ACC112 (cell line): ENCODE measurements at regions not wholly inside any gene's neighbourhood (a gene's known extent, or its start where the extent isn't known, plus 50 kb on each side); places are given as distances from the start of the nearest gene placed in this dataset.

Experiments
- H2AFZ ChIP-seq: fragments of 200-600 bp; sonication (generic); one replicate; pipeline ENCODE4 v1.6.0; 2017; ENCODE audit warnings: antibody characterized with exemption, low read length; ENCODE audit not compliant: unreplicated experiment
- H3K27ac ChIP-seq: fragments of 200-600 bp; sonication (generic); 2 replicates; pipeline ENCODE4 v1.5.1; 2014; ENCODE audit warnings: low read depth, mild to moderate bottlenecking, antibody characterized with exemption, low read length, moderate library complexity
- H3K27me3 ChIP-seq: fragments of 200-600 bp; sonication (generic); 2 replicates; pipeline ENCODE4 v1.6.1; 2014; ENCODE audit warnings: mild to moderate bottlenecking, antibody characterized with exemption, low read length, moderate library complexity, mixed read lengths; ENCODE audit not compliant: insufficient read depth
- H3K36me3 ChIP-seq: fragments of 200-600 bp; sonication (generic); 2 replicates; pipeline ENCODE4 v1.6.1; 2016; ENCODE audit warnings: mild to moderate bottlenecking, antibody characterized with exemption, low read length, moderate library complexity, mixed read lengths; ENCODE audit not compliant: insufficient read depth
- H3K4me1 ChIP-seq: fragments of 200-600 bp; sonication (generic); one replicate; pipeline ENCODE4 v1.6.1; 2016; ENCODE audit warnings: low read length, mixed read lengths; ENCODE audit not compliant: insufficient read depth, unreplicated experiment, control insufficient read depth
- H3K4me3 ChIP-seq: fragments of 200-600 bp; sonication (generic); 2 replicates; pipeline ENCODE4 v1.5.1; 2014; ENCODE audit warnings: mild to moderate bottlenecking, low read depth, low read length
- H3K79me2 ChIP-seq: fragments of 200-600 bp; sonication (generic); one replicate; pipeline ENCODE4 v1.6.0; 2016; ENCODE audit warnings: low read length; ENCODE audit not compliant: control insufficient read depth, unreplicated experiment, insufficient read depth

- H2AFZ ChIP-seq: no peak overlapping the region
- no peak overlapping the region for H3K27ac ChIP-seq
- no peak overlapping the region for H3K4me3 ChIP-seq
- no peaks in the 10 kb centered on the region for H3K36me3 ChIP-seq
- no peaks in the 10 kb centered on the region for H3K27me3 ChIP-seq
- peaks cover 6% of the 10 kb centered on the region for H3K4me1 ChIP-seq
- no peaks in the 10 kb centered on the region for H3K79me2 ChIP-seq
Measured at GRCh38 chr17:70624211-70624610, 454.9 kb downstream of the KCNJ2 start.

- Histone ChIP-seq H3K27ac (no peak overlapping the region), H3K4me1 (no peaks in the 10 kb centered on the region), H3K4me3 (no peak overlapping the region), H3K36me3 (no peaks in the 10 kb centered on the region), H3K27me3 (no peaks in the 10 kb centered on the region), H2AFZ (no peak overlapping the region), H3K79me2 (no peaks in the 10 kb centered on the region)
Measured at GRCh38 chr17:70629902-70630301, 460.6 kb downstream of the KCNJ2 start.

- H2AFZ ChIP-seq: no peak overlapping the region
- H3K27ac ChIP-seq: no peak overlapping the region
- no peak overlapping the region for H3K4me3 ChIP-seq
- H3K27me3 ChIP-seq: no peaks in the 10 kb centered on the region
- H3K79me2 ChIP-seq: no peaks in the 10 kb centered on the region
- H3K4me1 ChIP-seq: no peaks in the 10 kb centered on the region
- H3K36me3 ChIP-seq: no peaks in the 10 kb centered on the region
Measured at GRCh38 chr17:70636517-70637133, 467.3 kb downstream of the KCNJ2 start.

GRCh38 chr17:70642059-70642458 is 472.7 kb downstream of the KCNJ2 start:
- no peaks in the 10 kb centered on the region for H3K36me3 ChIP-seq
- H3K79me2 ChIP-seq: no peaks in the 10 kb centered on the region
- H3K4me1 ChIP-seq: no peaks in the 10 kb centered on the region
- no peak overlapping the region for H3K27ac ChIP-seq
- no peaks in the 10 kb centered on the region for H3K27me3 ChIP-seq
- H2AFZ ChIP-seq: no peak overlapping the region
- H3K4me3 ChIP-seq: no peak overlapping the region

DNA sequence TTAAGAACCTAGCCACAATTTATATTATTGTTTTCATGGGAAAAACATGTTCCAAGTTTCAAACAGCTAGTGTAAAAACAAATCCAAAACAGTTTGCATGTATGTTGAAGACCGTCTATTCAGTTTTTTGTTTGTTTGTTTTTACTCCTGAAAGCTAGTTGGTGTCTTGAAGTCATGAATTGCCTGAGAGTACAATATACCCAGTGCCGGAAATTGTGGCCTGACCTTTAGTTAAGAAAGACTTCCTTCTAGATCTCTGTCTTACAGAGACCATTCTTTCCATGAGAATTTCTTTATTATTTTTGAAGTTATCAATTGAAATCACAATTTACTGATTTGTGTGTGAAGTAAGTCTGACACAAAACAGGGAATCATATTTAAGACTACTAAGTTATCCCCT is 474.8 kb downstream of the KCNJ2 start:
- Histone ChIP-seq H2AFZ (no peak overlapping the region), H3K27ac (no peak overlapping the region), H3K27me3 (no peaks in the 10 kb centered on the region), H3K36me3 (no peaks in the 10 kb centered on the region), H3K79me2 (no peaks in the 10 kb centered on the region), H3K4me1 (no peaks in the 10 kb centered on the region), H3K4me3 (no peak overlapping the region)

- H3K36me3 ChIP-seq: no peaks in the 10 kb centered on the region
- no peaks in the 10 kb centered on the region for H3K79me2 ChIP-seq
- H3K4me3 ChIP-seq: no peak overlapping the region
- no peak overlapping the region for H3K27ac ChIP-seq
- no peaks in the 10 kb centered on the region for H3K4me1 ChIP-seq
- H3K27me3 ChIP-seq: no peaks in the 10 kb centered on the region
- H2AFZ ChIP-seq: no peak overlapping the region
Measured at GRCh38 chr17:70646673-70647072, 477.3 kb downstream of the KCNJ2 start.

GRCh38 chr17:70648166-70648565 is 478.8 kb downstream of the KCNJ2 start:
- no peaks in the 10 kb centered on the region for H3K4me1 ChIP-seq
- no peak overlapping the region for H3K4me3 ChIP-seq
- no peaks in the 10 kb centered on the region for H3K27me3 ChIP-seq
- no peaks in the 10 kb centered on the region for H3K36me3 ChIP-seq
- no peak overlapping the region for H2AFZ ChIP-seq
- H3K27ac ChIP-seq: no peak overlapping the region
- H3K79me2 ChIP-seq: no peaks in the 10 kb centered on the region

- H3K27me3 ChIP-seq: peaks cover 6% of the 10 kb centered on the region
- no peak overlapping the region for H2AFZ ChIP-seq
- H3K4me1 ChIP-seq: no peaks in the 10 kb centered on the region
- no peak overlapping the region for H3K4me3 ChIP-seq
- H3K79me2 ChIP-seq: no peaks in the 10 kb centered on the region
- H3K27ac ChIP-seq: no peak overlapping the region
- no peaks in the 10 kb centered on the region for H3K36me3 ChIP-seq
Measured at GRCh38 chr17:70653850-70654249, 484.5 kb downstream of the KCNJ2 start.

- H3K79me2 ChIP-seq: no peaks in the 10 kb centered on the region
- H3K4me3 ChIP-seq: no peak overlapping the region
- H3K36me3 ChIP-seq: no peaks in the 10 kb centered on the region
- H2AFZ ChIP-seq: no peak overlapping the region
- H3K27me3 ChIP-seq: peaks cover 6% of the 10 kb centered on the region
- H3K27ac ChIP-seq: no peak overlapping the region
- H3K4me1 ChIP-seq: no peaks in the 10 kb centered on the region
Measured at GRCh38 chr17:70654706-70655105, 485.4 kb downstream of the KCNJ2 start.

DNA sequence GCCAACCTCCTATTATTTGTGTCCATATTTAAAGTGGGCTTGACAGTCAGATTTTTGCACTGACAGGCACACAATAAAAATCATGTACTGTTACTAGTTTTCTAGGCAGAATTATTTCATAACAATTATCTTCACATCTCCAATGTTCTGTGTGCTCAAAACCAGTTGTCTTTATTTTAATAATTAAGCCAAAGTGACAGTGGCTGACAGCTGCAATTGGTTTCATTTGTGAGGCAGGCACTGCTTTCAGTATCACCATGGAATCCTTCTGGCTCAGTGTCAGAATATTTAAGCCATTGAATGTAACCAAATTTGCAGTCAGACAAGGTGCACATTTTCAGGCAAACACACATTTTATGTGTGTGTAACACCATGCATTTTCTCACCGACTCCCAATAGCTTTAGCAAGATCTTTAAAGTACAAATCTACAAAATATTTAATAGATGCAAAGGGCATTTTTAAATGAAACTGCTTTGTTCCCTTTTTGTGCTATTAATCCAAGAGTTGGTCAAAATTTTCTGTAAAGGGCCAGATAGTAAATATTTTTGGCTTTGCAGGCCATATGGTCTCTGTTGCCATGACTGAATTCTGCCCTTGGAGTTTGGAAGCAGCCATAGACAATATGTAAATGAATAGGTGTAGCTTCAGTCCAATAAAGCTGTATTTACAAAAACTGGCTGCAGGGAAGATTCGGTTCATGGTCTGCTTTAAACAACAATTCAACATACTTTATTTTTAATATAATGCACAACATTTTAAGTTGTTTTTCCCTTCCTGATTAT is 486.0 kb downstream of the KCNJ2 start:
- H3K4me1 ChIP-seq: no peaks in the 10 kb centered on the region
- no peaks in the 10 kb centered on the region for H3K36me3 ChIP-seq

GRCh38 chr17:70658317-70658716 is 489.0 kb downstream of the KCNJ2 start:
- H3K27me3 ChIP-seq: peaks cover 11% of the 10 kb centered on the region
- no peak overlapping the region for H2AFZ ChIP-seq
- H3K4me1 ChIP-seq: peaks cover 3% of the 10 kb centered on the region
- H3K4me3 ChIP-seq: no peak overlapping the region
- no peak overlapping the region for H3K27ac ChIP-seq
- H3K36me3 ChIP-seq: no peaks in the 10 kb centered on the region
- H3K79me2 ChIP-seq: no peaks in the 10 kb centered on the region

More for the DNA sequence above, 486.0 kb downstream of the KCNJ2 start:
- Histone ChIP-seq H3K79me2 (no peaks in the 10 kb centered on the region), H3K4me3 (no peak overlapping the region), H3K27ac (no peak overlapping the region), H2AFZ (no peak overlapping the region), H3K27me3 (peaks cover 6% of the 10 kb centered on the region)
